HepG2 (cell line): ENCODE measurements at regions not wholly inside any gene's neighbourhood (a gene's known extent, or its start where the extent isn't known, plus 50 kb on each side); places are given as distances from the start of the nearest gene placed in this dataset.
A peak's percentile ranks its signal among the peaks of the same experiment; 100 is the strongest.

Source experiments
- ARHGAP35 ChIP-seq: sonication (generic); formaldehyde crosslinking; IDR thresholded peaks from 2 replicates; pipeline ENCODE4 v1.9.0; 2022; ENCODE audit warnings: mild to moderate bottlenecking, inconsistent platforms, moderate library complexity, missing genetic modification reagents, borderline replicate concordance
- ETV6 ChIP-seq: sonication (generic); formaldehyde crosslinking; conservative IDR thresholded peaks from 2 replicates; pipeline ENCODE4 v1.4.0; 2020; ENCODE audit warnings: missing genetic modification reagents
- MIER2 ChIP-seq: IDR thresholded peaks from 2 replicates; pipeline ENCODE4 v1.6.1; 2016; ENCODE audit warnings: missing biosample characterization, missing genetic modification reagents
- MTA1 ChIP-seq: sonication (generic); formaldehyde crosslinking; IDR thresholded peaks from 2 replicates; pipeline ENCODE4 v1.4.0; 2020; ENCODE audit warnings: missing genetic modification reagents, mild to moderate bottlenecking, borderline replicate concordance
- NFYB ChIP-seq: sonication (generic); formaldehyde crosslinking; IDR thresholded peaks from 2 replicates; pipeline ENCODE4 v1.4.0; 2020; ENCODE audit warnings: missing genetic modification reagents
- NONO ChIP-seq, 2 experiments: fragments of 450-650 bp in 1 of 2; sonication (generic) in 1 of 2; formaldehyde crosslinking in 1 of 2; IDR thresholded peaks in 1 of 2; conservative IDR thresholded peaks in 1 of 2; 2 replicates each; pipeline versions ENCODE4 v1.6.1 to v1.8.0; 2017 to 2022; ENCODE audit warnings: mild to moderate bottlenecking in 1 of 2, missing genetic modification reagents in 1 of 2, moderate library complexity in 1 of 2
- PHF21A ChIP-seq: sonication (generic); formaldehyde crosslinking; IDR thresholded peaks from 2 replicates; pipeline ENCODE4 v1.5.0; 2020; ENCODE audit warnings: mild to moderate bottlenecking, missing genetic modification reagents
- RBM39 ChIP-seq: fragments of 200-400 bp; formaldehyde crosslinking; IDR thresholded peaks from one replicate; pipeline ENCODE4 v1.6.1; 2018; ENCODE audit warnings: antibody characterized with exemption, mild to moderate bottlenecking, low read depth, low read length; ENCODE audit not compliant: poor library complexity, severe bottlenecking
- RFXAP ChIP-seq: sonication (generic); formaldehyde crosslinking; IDR thresholded peaks from 2 replicates; pipeline ENCODE4 v1.4.0; 2020; ENCODE audit warnings: missing genetic modification reagents, borderline replicate concordance
- SCMH1 ChIP-seq: sonication (generic); formaldehyde crosslinking; IDR thresholded peaks from 2 replicates; pipeline ENCODE4 v1.9.0; 2021; ENCODE audit warnings: missing genetic modification reagents, mild to moderate bottlenecking, borderline replicate concordance
- TCF12 ChIP-seq, 2 experiments: fragments of 450-650 bp in 1 of 2; sonication (generic) in 1 of 2; formaldehyde crosslinking in 1 of 2; IDR thresholded peaks; 2 replicates each; pipeline versions ENCODE4 v1.6.1 to v1.8.0; 2017 to 2022; ENCODE audit warnings: antibody characterized with exemption in 1 of 2, mild to moderate bottlenecking in 1 of 2, missing genetic modification reagents in 1 of 2, moderate library complexity in 1 of 2
- TRIM24 ChIP-seq: sonication (generic); formaldehyde crosslinking; IDR thresholded peaks from 2 replicates; pipeline ENCODE4 v1.8.0; 2022; ENCODE audit warnings: mild to moderate bottlenecking, missing genetic modification reagents
- ZBTB4 ChIP-seq: sonication (generic); formaldehyde crosslinking; IDR thresholded peaks from 2 replicates; pipeline ENCODE4 v1.4.0; 2020; ENCODE audit warnings: missing genetic modification reagents, mild to moderate bottlenecking, borderline replicate concordance
- ZBTB8A ChIP-seq: sonication (generic); formaldehyde crosslinking; IDR thresholded peaks from 2 replicates; pipeline ENCODE4 v1.4.0; 2020; ENCODE audit warnings: mild to moderate bottlenecking, low read depth, missing genetic modification reagents, borderline replicate concordance
- ZNF292 ChIP-seq: sonication (generic); formaldehyde crosslinking; IDR thresholded peaks from 2 replicates; pipeline ENCODE4 v1.8.1; 2022; ENCODE audit warnings: mild to moderate bottlenecking, low read depth, missing genetic modification reagents, borderline replicate concordance
- ZNF543 ChIP-seq: sonication (generic); formaldehyde crosslinking; IDR thresholded peaks from 2 replicates; pipeline ENCODE4 v1.4.0; 2020; ENCODE audit warnings: mild to moderate bottlenecking, missing genetic modification reagents
- ZNF589 ChIP-seq: sonication (generic); formaldehyde crosslinking; conservative IDR thresholded peaks from 2 replicates; pipeline ENCODE4 v1.8.0; 2022; ENCODE audit warnings: mild to moderate bottlenecking, moderate library complexity, missing genetic modification reagents
- ZNF772 ChIP-seq: sonication (generic); formaldehyde crosslinking; IDR thresholded peaks from 2 replicates; pipeline ENCODE4 v1.5.0; 2020; ENCODE audit warnings: mild to moderate bottlenecking, missing genetic modification reagents
- ZNF773 ChIP-seq: sonication (generic); formaldehyde crosslinking; IDR thresholded peaks from 2 replicates; pipeline ENCODE4 v1.4.0; 2020; ENCODE audit warnings: missing genetic modification reagents, borderline replicate concordance
- ZNF839 ChIP-seq: sonication (generic); formaldehyde crosslinking; IDR thresholded peaks from 2 replicates; pipeline ENCODE4 v1.4.0; 2020; ENCODE audit warnings: missing genetic modification reagents, mild to moderate bottlenecking, borderline replicate concordance
- TF ChIP-seq, protein P1 (sequence below): sonication (generic); formaldehyde crosslinking; IDR thresholded peaks from 2 replicates; pipeline ENCODE4 v1.8.1; 2023; ENCODE audit warnings: mild to moderate bottlenecking, missing genetic modification reagents

DNA sequence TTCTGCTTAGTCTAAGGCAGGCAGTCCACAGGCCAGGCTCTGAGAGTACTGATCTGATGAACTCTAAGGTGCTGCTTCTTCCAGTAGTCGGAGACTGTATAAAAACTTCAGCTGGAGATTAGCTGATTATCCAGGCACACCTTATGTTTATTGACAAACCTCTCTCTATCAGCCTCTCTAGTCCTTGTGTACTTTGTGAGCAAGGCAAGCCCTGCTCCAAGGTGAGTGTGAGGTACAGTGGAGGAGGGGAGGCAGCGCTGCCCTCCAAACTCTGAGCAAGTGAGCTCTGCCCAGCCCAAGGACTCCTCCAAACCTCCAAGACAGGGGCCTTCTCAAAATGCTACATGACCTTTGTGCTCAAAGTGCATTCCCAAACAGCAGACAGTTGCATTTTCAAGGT lies 95.9 kb upstream of the CDKN3 start (continued):
- TF ChIP-seq ZBTB4 (CRISPR knock-in tag) (no peak), ZNF773 (CRISPR knock-in tag) (no peak), ZNF543 (no peak), SCMH1 (CRISPR knock-in tag) (no peak), NFYB (CRISPR knock-in tag) (no peak), ZNF772 (CRISPR knock-in tag) (no peak), ZNF839 (CRISPR knock-in tag) (no peak), PHF21A (CRISPR knock-in tag) (0 out of 2 replicates have a peak, but pooled peaks have one; percentile 20), NONO (IDR thresholded peaks at IDR 0.05) (no peak), NONO (CRISPR knock-in tag; conservative IDR thresholded peaks at IDR 0.05) (no peak), ARHGAP35 (CRISPR knock-in tag) (no peak), MTA1 (CRISPR knock-in tag) (no peak), TRIM24 (no peak), TCF12 (IDR thresholded peaks at IDR 0.05) (no peak), TCF12 (CRISPR knock-in tag; IDR thresholded peaks at IDR 0.05) (no peak), ZNF589 (CRISPR knock-in tag) (no peak), ETV6 (CRISPR knock-in tag) (no peak), RBM39 (no peak), MIER2 (CRISPR knock-in tag) (no peak), RFXAP (no peak), ZNF292 (no peak), ZBTB8A (CRISPR knock-in tag) (no peak)
- TF ChIP-seq, protein P1, sequence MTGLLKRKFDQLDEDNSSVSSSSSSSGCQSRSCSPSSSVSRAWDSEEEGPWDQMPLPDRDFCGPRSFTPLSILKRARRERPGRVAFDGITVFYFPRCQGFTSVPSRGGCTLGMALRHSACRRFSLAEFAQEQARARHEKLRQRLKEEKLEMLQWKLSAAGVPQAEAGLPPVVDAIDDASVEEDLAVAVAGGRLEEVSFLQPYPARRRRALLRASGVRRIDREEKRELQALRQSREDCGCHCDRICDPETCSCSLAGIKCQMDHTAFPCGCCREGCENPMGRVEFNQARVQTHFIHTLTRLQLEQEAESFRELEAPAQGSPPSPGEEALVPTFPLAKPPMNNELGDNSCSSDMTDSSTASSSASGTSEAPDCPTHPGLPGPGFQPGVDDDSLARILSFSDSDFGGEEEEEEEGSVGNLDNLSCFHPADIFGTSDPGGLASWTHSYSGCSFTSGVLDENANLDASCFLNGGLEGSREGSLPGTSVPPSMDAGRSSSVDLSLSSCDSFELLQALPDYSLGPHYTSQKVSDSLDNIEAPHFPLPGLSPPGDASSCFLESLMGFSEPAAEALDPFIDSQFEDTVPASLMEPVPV (CRISPR knock-in tag), result no peak
